GM10266 (cell line): ENCODE measurements at regions not wholly inside any gene's neighbourhood (a gene's known extent, or its start where the extent isn't known, plus 50 kb on each side); places are given as distances from the start of the nearest gene placed in this dataset.
"Not testable (repeated sequence)": the region's sequence is repeated elsewhere in the genome, so short reads cannot be mapped to it uniquely, and the experiment has no call there.

Source experiments
- DNase-seq: peaks from one replicate; pipeline ENCODE4 v3.0.0; 2012; ENCODE audit errors: extremely low spot score
- TF ChIP-seq, protein P1 (sequence below): IDR thresholded peaks from 2 replicates; pipeline ENCODE4 v1.5.1; 2012; ENCODE audit warnings: mild to moderate bottlenecking, low read depth; ENCODE audit not compliant: control insufficient read depth, insufficient read depth; ENCODE audit errors: missing control alignments

DNA sequence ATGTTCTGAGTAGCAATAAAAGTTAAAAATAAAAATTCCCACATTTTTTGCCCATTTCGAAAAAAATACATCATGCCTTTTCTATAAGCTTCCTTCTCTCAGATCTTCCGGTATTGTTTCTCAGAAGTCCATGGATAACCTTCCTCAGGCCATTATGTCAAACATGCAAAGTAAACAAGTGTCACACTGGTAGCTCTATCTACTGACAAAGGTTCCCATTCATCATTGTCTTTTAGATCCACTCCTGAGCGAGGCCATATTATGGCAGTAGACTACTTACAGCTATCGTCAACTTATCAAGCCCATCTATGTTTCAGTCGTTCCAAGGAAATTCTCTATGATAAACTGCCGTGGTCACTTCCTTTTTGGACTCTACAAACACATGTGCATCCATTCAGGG, 1068.2 kb downstream of the GLUD2 start:
- TF ChIP-seq, protein P1, sequence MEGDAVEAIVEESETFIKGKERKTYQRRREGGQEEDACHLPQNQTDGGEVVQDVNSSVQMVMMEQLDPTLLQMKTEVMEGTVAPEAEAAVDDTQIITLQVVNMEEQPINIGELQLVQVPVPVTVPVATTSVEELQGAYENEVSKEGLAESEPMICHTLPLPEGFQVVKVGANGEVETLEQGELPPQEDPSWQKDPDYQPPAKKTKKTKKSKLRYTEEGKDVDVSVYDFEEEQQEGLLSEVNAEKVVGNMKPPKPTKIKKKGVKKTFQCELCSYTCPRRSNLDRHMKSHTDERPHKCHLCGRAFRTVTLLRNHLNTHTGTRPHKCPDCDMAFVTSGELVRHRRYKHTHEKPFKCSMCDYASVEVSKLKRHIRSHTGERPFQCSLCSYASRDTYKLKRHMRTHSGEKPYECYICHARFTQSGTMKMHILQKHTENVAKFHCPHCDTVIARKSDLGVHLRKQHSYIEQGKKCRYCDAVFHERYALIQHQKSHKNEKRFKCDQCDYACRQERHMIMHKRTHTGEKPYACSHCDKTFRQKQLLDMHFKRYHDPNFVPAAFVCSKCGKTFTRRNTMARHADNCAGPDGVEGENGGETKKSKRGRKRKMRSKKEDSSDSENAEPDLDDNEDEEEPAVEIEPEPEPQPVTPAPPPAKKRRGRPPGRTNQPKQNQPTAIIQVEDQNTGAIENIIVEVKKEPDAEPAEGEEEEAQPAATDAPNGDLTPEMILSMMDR: no peak
- no peak for DNase-seq

GRCh38 chrX:122119361-122119760, 1064.7 kb upstream of the GRIA3 start:
- TF ChIP-seq, protein P1: no peak
- no peak for DNase-seq

- TF ChIP-seq, protein P1: no peak
- no peak for DNase-seq
These were observed 1061.8 kb upstream of the GRIA3 start for GRCh38 chrX:122122274-122122673.

- no peak for DNase-seq
- TF ChIP-seq, protein P1: no peak
These were observed 1050.6 kb upstream of the GRIA3 start for GRCh38 chrX:122133478-122133877.

GRCh38 chrX:122134291-122134690, 1049.8 kb upstream of the GRIA3 start:
- DNase-seq: no peak
- TF ChIP-seq, protein P1: no peak

DNA sequence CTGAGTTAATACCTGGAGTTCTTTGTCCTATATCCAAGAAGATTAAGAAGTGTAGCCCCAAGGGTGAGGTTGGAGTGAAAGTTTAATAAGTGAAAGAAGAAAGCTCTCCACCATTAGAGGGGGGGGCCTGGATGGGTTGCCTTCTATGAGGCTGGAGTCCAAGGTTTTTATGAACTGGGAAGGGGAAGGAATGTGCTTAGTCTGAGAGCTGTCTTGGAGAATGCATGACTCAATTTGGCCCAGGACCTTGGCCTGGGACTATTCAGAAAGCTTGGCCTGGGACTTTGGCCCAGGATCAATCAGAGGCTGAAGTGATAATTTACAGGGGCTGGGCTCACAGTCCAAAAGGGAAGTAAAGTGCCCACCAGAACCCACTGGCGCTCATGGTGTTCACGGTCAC, 1049.0 kb upstream of the GRIA3 start:
- TF ChIP-seq, protein P1: no peak
- DNase-seq: no peak

DNA sequence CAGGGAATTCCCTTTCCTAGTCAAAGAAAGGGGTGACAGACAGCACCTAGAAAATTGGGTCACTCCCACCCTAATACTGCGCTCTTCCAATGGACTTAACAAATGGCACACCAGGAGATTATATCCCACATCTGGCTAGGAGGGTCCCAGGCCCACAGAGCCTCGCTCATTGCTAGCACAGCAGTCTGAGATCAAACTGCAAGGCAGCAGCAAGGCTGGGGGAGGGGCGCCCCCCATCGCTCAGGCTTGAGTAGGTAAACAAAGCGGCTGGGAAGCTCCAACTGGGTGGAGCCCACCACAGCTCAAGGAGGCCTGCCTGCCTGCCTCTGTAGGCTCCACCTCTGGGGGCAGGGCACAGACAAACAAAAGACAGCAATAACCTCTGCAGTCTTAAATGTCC, 1043.9 kb upstream of the GRIA3 start:
- DNase-seq: not testable (repeated sequence)

DNA sequence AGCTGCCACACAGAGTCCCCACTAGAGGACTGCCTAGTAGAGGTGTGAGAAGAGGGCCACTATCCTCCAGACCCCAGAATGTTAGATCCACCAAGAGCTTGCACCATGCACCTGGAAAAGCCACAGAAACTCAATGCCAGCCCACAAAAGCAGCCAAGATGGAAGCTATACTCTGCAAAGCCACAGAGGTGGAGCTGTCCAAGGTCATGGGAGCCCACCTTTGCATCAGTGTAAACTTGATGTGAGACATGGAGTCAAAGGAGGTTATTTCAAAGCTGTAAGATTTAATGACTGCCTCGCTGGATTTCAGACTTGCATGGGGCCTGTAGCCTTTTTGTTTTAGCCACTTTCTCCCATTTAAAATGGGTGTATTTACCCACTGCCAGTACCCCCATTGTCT, 1030.1 kb upstream of the GRIA3 start:
- TF ChIP-seq, protein P1: no peak
- DNase-seq: no peak
